GM19455 (cell line): ENCODE measurements at regions not wholly inside any gene's neighbourhood (a gene's known extent, or its start where the extent isn't known, plus 50 kb on each side); places are given as distances from the start of the nearest gene placed in this dataset.

Experiments
- ATAC-seq: cut with Tn5 transposase; IDR thresholded peaks from one replicate; pipeline ENCODE4 v1.9.1; 2021; ENCODE audit not compliant: unreplicated experiment

GRCh38 chr21:28791595-28792282 is 200.9 kb downstream of the LTN1 start:
- no peak for ATAC-seq

GRCh38 chr21:28790335-28790734 is 202.3 kb downstream of the LTN1 start:
- ATAC-seq: no peak

GRCh38 chr21:28789523-28789922 is 203.2 kb downstream of the LTN1 start:
- ATAC-seq: no peak

- ATAC-seq: no peak
Observed at GRCh38 chr21:28788030-28788429, 204.6 kb downstream of the LTN1 start.

GRCh38 chr21:28783641-28784185 is 209.0 kb downstream of the LTN1 start:
- no peak for ATAC-seq

- ATAC-seq: no peak
Observed at GRCh38 chr21:28781602-28782276, 210.9 kb downstream of the LTN1 start.

- no peak for ATAC-seq
Observed at GRCh38 chr21:28779914-28780313, 212.8 kb downstream of the LTN1 start.

GRCh38 chr21:28776251-28776650 is 216.4 kb downstream of the LTN1 start:
- no peak for ATAC-seq

- ATAC-seq: no peak
Observed at GRCh38 chr21:28775071-28775470, 217.6 kb downstream of the LTN1 start.

GRCh38 chr21:28773036-28773435 is 219.6 kb downstream of the LTN1 start:
- no peak for ATAC-seq

- no peak for ATAC-seq
Observed at GRCh38 chr21:28771790-28772501, 220.7 kb downstream of the LTN1 start.

GRCh38 chr21:28770867-28771661 is 221.6 kb downstream of the LTN1 start:
- no peak for ATAC-seq

- ATAC-seq: no peak
Observed at GRCh38 chr21:28769683-28770082, 223.0 kb downstream of the LTN1 start.

GRCh38 chr21:28768753-28769152 is 223.9 kb downstream of the LTN1 start:
- no peak for ATAC-seq

- no peak for ATAC-seq
Observed at GRCh38 chr21:28767523-28767922, 225.2 kb downstream of the LTN1 start.

GRCh38 chr21:28763809-28764418 is 228.8 kb downstream of the LTN1 start:
- no peak for ATAC-seq

- no peak for ATAC-seq
Observed at GRCh38 chr21:28762357-28762735, 230.3 kb downstream of the LTN1 start.

- ATAC-seq: no peak
Observed at GRCh38 chr21:28761674-28762356, 230.9 kb downstream of the LTN1 start.

- no peak for ATAC-seq
Observed at GRCh38 chr21:28758883-28759242, 233.8 kb downstream of the LTN1 start.
